ENCODE measurements at regions not wholly inside any gene's neighbourhood (a gene's known extent, or its start where the extent isn't known, plus 50 kb on each side); places are given as distances from the start of the nearest gene placed in this dataset.

GRCh38 chr16:87202346-87202745, 114.8 kb downstream of the C16orf95 start:
- TF ChIP-seq CTCF (IDR thresholded peaks at IDR 0.05) (no peak), ZFX (IDR thresholded peaks at IDR 0.05; ENCODE audit: borderline replicate concordance) (no peak)

All from 22Rv1 (cell line).